HG03135 (cell line): ENCODE measurements at regions not wholly inside any gene's neighbourhood (a gene's known extent, or its start where the extent isn't known, plus 50 kb on each side); places are given as distances from the start of the nearest gene placed in this dataset.

Experiments
- ATAC-seq: cut with Tn5 transposase; IDR thresholded peaks from one replicate; pipeline ENCODE4 v1.9.1; 2021; ENCODE audit warnings: mild to moderate bottlenecking, moderate library complexity; ENCODE audit not compliant: unreplicated experiment

- ATAC-seq: no peak
Measured at GRCh38 chr5:167160388-167160787, 1131.1 kb upstream of the WWC1 start.

- no peak for ATAC-seq
Measured at GRCh38 chr5:167166696-167167095, 1124.7 kb upstream of the WWC1 start.

GRCh38 chr5:167167191-167167795 is 1124.2 kb upstream of the WWC1 start:
- no peak for ATAC-seq

DNA sequence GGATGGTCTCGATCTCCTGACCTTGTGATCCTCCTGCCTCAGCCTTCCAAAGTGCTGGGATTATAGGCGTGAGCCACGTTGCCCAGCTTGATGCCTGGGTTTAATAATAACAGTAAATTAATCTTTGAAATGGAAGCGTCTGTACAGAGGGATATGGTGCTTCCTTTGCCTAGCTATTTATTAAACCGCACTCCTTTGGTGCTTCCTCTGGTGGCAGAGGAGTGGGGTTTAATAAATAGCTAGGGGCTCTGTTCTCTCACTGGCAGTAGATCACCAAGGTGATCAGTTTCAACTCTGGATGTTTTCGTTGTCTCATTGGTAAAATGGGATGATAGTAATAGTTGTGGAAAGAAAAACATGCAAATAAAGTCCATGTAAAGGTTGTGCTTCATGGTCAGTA is 1122.5 kb upstream of the WWC1 start:
- ATAC-seq: no peak

DNA sequence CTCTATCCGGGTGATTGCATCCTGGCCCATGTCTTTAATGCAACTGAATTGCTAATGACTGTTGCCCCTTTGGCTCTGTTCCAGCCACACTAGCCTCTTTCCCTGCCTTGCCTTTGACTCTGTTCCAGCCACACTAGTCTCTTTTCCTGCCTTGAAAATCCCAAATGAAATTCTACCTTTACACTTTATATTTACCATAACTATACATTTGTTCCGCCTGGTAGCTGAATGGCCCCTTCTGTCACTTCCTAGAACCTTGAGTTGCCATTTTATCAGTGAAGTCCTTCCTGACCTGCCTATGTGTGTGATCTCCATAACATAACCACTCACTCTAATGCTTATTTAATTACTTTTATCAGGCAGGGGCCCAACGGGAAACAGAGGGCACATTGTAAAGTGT is 1120.4 kb upstream of the WWC1 start:
- ATAC-seq: no peak

GRCh38 chr5:167177736-167178135 is 1113.7 kb upstream of the WWC1 start:
- ATAC-seq: no peak

DNA sequence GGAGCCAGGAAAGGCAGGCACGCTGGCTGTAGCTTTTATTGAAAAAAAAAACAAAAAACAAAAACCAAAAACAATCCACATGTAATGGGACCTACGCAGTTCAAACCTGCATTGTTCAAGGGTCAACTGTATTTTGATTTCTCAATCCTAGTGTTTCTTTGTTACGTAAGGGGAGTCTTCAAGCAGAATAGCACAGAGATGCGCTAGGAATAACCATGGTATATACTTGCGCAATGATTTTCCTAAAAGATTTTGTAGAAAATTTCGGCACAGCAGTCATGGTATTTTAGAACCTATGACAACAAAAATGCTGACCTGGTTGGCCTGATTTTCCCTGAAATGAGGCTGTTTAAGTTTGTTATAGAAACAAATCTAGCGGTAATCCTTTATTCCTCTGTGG is 1110.5 kb upstream of the WWC1 start:
- ATAC-seq: no peak

- no peak for ATAC-seq
Measured at GRCh38 chr5:167205881-167206280, 1085.6 kb upstream of the WWC1 start.

DNA sequence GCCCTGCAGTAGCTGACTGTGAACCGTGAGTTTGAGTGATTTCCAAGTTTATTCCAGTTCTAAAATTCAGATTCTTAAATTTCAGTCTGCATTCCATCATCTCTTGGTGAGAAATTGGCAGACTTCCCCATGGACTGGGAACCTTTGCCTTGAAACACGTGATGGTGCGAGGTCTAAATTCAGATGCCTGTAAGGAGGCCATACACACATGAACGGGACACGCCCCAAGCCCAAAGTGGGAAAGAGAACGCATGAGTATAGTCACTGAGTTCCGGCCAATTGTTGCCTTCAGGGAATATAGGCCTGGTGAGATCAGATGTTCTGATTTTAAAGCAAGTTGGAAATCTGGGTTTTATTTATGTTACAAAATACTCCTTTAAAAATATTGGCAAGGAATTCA is 1084.4 kb upstream of the WWC1 start:
- ATAC-seq: no peak

DNA sequence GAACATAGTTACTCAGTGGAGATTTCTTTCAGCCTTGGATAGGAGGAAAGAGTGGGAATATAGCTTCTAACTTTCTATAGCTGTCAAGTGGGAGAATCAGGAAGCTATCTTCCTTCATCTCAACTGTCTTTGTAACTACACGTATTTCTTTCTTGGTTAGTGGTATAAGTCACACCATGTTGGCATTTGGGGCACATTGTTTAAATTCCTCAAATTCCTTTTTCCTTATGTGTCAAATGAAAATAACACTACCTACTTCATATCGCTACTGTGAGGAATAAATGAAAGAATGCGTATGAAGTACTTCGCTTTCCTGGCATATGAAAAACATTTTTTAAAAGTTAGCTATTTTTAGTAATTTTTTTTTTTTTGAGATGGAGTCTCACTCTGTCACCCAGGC is 1082.5 kb upstream of the WWC1 start:
- no peak for ATAC-seq

- ATAC-seq: no peak
Measured at GRCh38 chr5:167217097-167217743, 1074.2 kb upstream of the WWC1 start.

DNA sequence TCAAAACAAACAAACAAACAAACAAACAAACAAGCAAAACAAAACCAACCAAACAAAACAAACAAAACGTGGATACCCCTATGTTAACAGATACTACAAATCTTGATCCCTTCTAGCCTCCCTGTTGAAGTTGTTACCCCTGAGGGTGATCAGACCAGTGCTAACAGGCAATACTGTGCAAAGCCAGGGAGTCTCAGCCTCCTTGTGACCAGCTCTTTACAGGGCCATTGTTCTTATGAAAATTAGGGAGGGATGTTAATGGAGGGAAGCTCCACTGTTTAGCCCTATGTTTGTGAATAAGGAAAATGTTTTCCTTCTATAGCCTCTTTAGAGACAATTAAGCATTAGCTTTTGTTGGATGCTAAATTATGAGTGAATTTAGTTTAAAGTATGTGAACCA is 1072.1 kb upstream of the WWC1 start:
- ATAC-seq: no peak

DNA sequence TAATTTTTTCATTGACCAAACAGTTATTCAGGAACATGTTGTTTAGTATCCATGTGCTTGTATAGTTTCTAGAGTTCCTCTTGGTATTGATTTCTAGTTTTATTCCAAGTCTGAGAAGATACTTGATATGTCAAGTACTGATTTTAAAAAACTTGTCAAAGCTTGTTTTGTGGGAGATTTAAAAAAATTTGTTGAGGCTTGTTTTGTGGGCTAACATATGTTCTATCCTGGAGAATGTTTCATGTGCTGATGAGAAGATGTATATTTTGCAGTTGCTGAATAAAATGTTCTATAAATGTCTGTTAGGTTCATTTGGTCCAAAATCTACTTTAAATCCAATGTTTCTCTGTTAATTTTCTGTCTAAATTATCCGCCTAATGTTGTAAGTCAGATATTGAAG is 1065.1 kb upstream of the WWC1 start:
- no peak for ATAC-seq

- no peak for ATAC-seq
Measured at GRCh38 chr5:167228134-167228533, 1063.3 kb upstream of the WWC1 start.

- ATAC-seq: no peak
Measured at GRCh38 chr5:167229751-167230150, 1061.7 kb upstream of the WWC1 start.

DNA sequence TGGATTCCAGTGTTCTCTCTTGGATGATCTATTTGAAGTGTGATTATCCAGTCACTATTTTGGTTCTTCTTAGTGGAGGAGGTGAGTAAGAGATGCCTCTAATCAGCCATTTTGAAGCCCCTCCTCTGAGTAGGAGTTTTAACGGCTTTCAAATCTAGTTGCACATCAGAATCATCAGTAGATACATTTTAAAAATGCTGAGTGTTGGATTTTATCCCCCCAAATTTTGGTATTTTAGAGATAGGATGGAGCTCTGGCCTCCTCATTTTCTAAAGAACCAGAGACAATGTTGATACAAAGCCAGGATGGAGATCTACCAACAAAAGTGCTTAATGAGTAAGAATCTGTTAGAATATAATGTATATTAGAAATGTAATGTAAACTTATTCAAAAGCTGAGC is 1061.0 kb upstream of the WWC1 start:
- ATAC-seq: no peak

GRCh38 chr5:167232675-167233311 is 1058.7 kb upstream of the WWC1 start:
- no peak for ATAC-seq

DNA sequence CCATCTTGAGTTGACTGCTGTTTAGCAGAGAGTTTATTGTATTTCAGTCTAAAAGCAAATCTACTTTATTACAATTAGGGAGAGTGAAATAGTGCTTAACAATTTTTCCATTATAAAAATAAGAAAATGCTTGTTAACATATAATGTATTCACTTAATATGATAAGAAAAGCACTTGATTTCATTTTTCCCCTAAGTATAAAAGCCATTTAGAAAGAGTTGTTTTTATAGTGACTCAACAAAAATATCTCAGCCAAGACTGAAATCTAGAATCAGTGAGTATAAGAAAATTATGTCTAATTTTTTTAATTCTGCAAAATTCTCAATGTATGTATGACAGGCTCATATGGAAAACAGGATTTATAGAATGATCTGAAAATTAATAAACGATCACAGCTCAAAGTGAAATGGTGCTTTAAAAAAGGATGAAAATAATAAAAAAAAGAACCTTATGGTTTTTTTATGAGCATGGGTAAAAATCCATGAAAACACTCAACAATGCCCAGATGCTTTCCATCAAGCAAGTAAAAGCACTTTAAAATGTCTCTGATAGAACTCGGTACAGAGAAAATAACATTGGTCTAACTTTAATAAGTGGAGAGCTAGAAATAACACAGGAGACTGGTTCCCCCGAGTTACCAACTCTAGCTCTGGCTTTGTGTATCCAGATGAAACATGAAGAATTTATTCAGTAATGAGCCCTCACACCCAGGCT is 1057.8 kb upstream of the WWC1 start:
- no peak for ATAC-seq

DNA sequence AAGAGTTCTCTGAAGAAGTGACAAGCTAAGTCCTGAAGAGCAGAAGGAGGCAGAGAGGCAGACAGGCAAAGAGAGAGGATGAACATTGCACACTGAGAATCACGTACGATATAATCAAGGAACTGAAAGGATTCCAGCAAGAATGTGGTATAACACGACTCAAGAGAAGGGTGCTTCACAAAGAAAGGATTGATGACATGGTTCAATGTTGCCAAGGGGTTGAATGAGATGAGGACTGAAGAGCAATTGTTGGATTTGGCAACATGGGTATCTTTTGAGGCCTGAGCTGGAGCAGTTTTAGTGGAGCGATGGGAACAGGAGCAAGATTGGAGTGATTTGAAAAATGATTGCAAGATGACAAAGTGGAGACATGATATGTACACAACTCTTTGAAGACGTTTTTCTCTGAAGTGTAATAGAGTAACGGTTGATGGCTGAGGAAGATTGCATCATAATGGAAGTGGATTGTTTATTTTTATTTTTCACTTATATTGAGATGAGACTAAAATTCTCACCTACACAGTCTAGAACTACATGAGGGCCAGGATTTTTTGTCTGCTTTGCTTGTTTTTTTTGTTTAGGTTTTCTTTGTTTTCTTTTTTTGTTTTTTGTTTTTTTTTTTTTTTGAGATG is 1049.9 kb upstream of the WWC1 start:
- no peak for ATAC-seq

DNA sequence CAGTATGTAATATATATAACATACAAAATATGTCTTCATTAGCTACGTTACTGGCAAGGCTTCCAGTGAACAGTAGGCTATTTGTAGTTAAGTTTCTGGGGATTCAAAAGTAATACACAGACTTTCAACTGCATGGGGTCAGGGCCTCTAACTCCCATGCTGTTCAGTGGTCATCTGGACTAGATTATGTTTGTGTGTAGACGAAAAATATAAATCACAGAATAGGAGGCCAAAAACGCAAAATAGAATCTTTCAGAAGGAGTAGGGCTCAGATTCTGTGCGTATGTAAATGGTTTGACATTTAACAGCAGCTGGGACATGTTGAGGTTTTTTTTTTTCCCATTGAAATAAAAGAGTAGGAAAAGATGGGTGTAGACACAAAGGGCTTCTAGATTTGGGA is 1048.7 kb upstream of the WWC1 start:
- ATAC-seq: no peak

DNA sequence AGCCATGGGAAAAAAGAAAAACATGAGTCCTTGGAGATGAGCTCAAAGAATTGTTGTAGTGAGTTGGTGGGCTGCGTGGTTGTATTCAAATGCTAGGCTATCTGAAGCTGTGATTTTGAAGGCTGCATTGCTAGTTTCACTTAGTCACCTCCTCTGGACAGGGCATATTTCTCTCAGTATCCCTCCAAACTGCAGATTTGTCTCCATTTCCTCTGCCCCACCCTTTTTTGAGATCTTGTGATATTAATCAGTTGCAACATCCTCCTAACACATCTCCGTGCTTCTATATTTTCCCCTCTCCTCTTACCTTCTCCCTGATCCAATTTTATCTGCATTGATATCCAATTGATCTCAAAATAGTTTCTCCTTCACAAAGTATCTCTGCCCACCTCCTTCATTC is 1048.0 kb upstream of the WWC1 start:
- ATAC-seq: no peak

- no peak for ATAC-seq
Measured at GRCh38 chr5:167244583-167244982, 1046.9 kb upstream of the WWC1 start.
